ENCODE measurements at regions not wholly inside any gene's neighbourhood (a gene's known extent, or its start where the extent isn't known, plus 50 kb on each side); places are given as distances from the start of the nearest gene placed in this dataset.

- DNase-seq (ENCODE audit: low read depth, low spot score): no peak
- Histone ChIP-seq H3K4me1 (ENCODE audit: insufficient read depth, insufficient read length) (no peaks in the 10 kb centered on the region), H3K9me3 (ENCODE audit: insufficient read depth, low read length) (no peaks in the 10 kb centered on the region), H3K27me3 (ENCODE audit: insufficient read depth, insufficient read length) (peaks cover 48% of the 10 kb centered on the region), H3K9ac (ENCODE audit: insufficient read length, low read depth) (no peak overlapping the region), H3K36me3 (ENCODE audit: insufficient read depth, insufficient read length, low read length) (no peaks in the 10 kb centered on the region), H3K4me3 (ENCODE audit: insufficient read length, low read depth) (no peak overlapping the region)
- TF ChIP-seq ZNF274 (IDR thresholded peaks at IDR 0.05; ENCODE audit: low read depth, low read length): no peak
- TF ChIP-seq SUZ12 (IDR thresholded peaks at IDR 0.05; ENCODE audit: extremely low read depth, insufficient read depth, insufficient read length): no peak
- no peak for TF ChIP-seq YY1 (IDR thresholded peaks at IDR 0.05; ENCODE audit: insufficient read depth, insufficient read length)
These were observed 164.2 kb downstream of the FOXA2 start for GRCh38 chr20:22420116-22420598.

DNA sequence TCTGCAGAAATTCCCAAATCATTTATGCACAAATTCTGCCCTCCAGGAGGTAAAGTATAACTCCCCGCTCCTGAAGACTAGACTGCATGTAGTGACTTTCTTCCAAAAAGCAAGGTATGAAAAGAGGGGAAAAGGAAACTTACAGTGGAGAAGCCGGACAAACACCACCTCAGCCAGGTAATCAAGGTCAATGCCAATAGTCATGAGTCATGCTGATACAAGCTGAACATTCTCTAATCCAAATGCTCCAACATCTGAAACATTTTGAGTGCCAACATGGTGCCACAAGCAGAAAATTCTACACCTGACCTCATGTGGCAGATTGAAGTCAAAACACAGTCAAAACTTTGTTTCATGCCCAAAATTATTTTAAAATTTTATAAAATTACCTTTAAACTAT lies 165.6 kb downstream of the FOXA2 start:
- DNase-seq (ENCODE audit: low read depth, low spot score): no peak
- Histone ChIP-seq H3K36me3 (ENCODE audit: insufficient read depth, insufficient read length, low read length) (no peaks in the 10 kb centered on the region), H3K4me3 (ENCODE audit: insufficient read length, low read depth) (no peak overlapping the region), H3K9ac (ENCODE audit: insufficient read length, low read depth) (no peak overlapping the region), H3K27me3 (ENCODE audit: insufficient read depth, insufficient read length) (peaks cover 35% of the 10 kb centered on the region), H3K9me3 (ENCODE audit: insufficient read depth, low read length) (no peaks in the 10 kb centered on the region), H3K4me1 (ENCODE audit: insufficient read depth, insufficient read length) (no peaks in the 10 kb centered on the region)
- no peak for TF ChIP-seq SUZ12 (IDR thresholded peaks at IDR 0.05; ENCODE audit: extremely low read depth, insufficient read depth, insufficient read length)
- TF ChIP-seq ZNF274 (IDR thresholded peaks at IDR 0.05; ENCODE audit: low read depth, low read length): no peak
- no peak for TF ChIP-seq YY1 (IDR thresholded peaks at IDR 0.05; ENCODE audit: insufficient read depth, insufficient read length)

GRCh38 chr20:22414305-22414742 lies 170.0 kb downstream of the FOXA2 start:
- Histone ChIP-seq H3K9ac (ENCODE audit: insufficient read length, low read depth) (no peak overlapping the region), H3K4me3 (ENCODE audit: insufficient read length, low read depth) (no peak overlapping the region), H3K27me3 (ENCODE audit: insufficient read depth, insufficient read length) (peaks cover 11% of the 10 kb centered on the region), H3K36me3 (ENCODE audit: insufficient read depth, insufficient read length, low read length) (no peaks in the 10 kb centered on the region), H3K9me3 (ENCODE audit: insufficient read depth, low read length) (no peaks in the 10 kb centered on the region), H3K4me1 (ENCODE audit: insufficient read depth, insufficient read length) (no peaks in the 10 kb centered on the region)
- TF ChIP-seq YY1 (IDR thresholded peaks at IDR 0.05; ENCODE audit: insufficient read depth, insufficient read length): no peak
- TF ChIP-seq ZNF274 (IDR thresholded peaks at IDR 0.05; ENCODE audit: low read depth, low read length): no peak
- no peak for TF ChIP-seq SUZ12 (IDR thresholded peaks at IDR 0.05; ENCODE audit: extremely low read depth, insufficient read depth, insufficient read length)
- no peak for DNase-seq (ENCODE audit: low read depth, low spot score)

GRCh38 chr20:22412977-22413868 lies 171.1 kb downstream of the FOXA2 start:
- TF ChIP-seq ZNF274 (IDR thresholded peaks at IDR 0.05; ENCODE audit: low read depth, low read length) (no peak), YY1 (IDR thresholded peaks at IDR 0.05; ENCODE audit: insufficient read depth, insufficient read length) (no peak), SUZ12 (IDR thresholded peaks at IDR 0.05; ENCODE audit: extremely low read depth, insufficient read depth, insufficient read length) (no peak)
- Histone ChIP-seq H3K4me3 (ENCODE audit: insufficient read length, low read depth) (no peak overlapping the region), H3K36me3 (ENCODE audit: insufficient read depth, insufficient read length, low read length) (no peaks in the 10 kb centered on the region), H3K27me3 (ENCODE audit: insufficient read depth, insufficient read length) (peaks cover 11% of the 10 kb centered on the region), H3K9me3 (ENCODE audit: insufficient read depth, low read length) (no peaks in the 10 kb centered on the region), H3K9ac (ENCODE audit: insufficient read length, low read depth) (no peak overlapping the region), H3K4me1 (ENCODE audit: insufficient read depth, insufficient read length) (no peaks in the 10 kb centered on the region)
- no peak for DNase-seq (ENCODE audit: low read depth, low spot score)

DNA sequence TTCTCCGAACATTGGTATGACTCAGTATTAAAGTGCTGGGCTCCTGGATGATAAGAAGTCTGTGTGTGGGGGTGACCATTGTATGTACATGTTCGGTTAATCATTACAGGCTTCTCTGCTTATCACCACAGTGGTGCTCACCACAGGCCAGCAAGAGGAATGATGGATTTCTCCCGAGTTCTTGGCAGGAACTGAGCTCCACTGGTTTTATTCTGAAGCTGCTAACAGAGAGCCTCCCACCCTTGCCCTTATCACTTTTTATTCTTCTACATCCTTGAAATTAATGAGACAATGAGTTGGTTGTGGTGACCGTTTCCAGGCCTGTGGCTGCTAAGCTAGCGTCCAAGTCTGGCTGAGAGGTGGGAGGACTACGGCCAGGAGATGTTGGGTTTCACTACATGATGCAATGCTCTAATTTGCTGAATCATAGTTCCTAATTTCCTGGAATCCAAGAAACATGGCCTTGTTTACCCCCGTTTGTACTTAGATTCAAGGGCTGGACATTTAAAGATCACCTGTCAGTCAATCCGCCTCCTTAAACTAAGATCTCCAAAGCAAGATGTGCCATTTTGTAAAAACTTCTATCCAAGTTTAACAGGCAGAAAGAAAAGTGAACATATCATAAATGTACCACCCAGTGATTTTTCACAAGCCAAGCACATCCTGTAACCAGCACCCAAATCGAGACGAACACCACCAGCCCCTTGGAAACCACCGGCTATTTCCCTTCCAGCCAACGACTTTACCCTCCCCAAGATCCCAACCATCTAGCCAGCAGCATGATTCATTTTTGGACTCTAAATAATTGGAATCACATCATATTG lies 172.5 kb downstream of the FOXA2 start:
- no peak for TF ChIP-seq SUZ12 (IDR thresholded peaks at IDR 0.05; ENCODE audit: extremely low read depth, insufficient read depth, insufficient read length)
- TF ChIP-seq YY1 (IDR thresholded peaks at IDR 0.05; ENCODE audit: insufficient read depth, insufficient read length): no peak
- TF ChIP-seq ZNF274 (IDR thresholded peaks at IDR 0.05; ENCODE audit: low read depth, low read length): no peak
- H3K36me3 ChIP-seq (ENCODE audit: insufficient read depth, insufficient read length, low read length): no peaks in the 10 kb centered on the region
- no peak overlapping the region for H3K4me3 ChIP-seq (ENCODE audit: insufficient read length, low read depth)
- H3K4me1 ChIP-seq (ENCODE audit: insufficient read depth, insufficient read length): no peaks in the 10 kb centered on the region
- no peak overlapping the region for H3K9ac ChIP-seq (ENCODE audit: insufficient read length, low read depth)
- H3K27me3 ChIP-seq (ENCODE audit: insufficient read depth, insufficient read length): peaks cover 16% of the 10 kb centered on the region
- DNase-seq (ENCODE audit: low read depth, low spot score): no peak
- H3K9me3 ChIP-seq (ENCODE audit: insufficient read depth, low read length): no peaks in the 10 kb centered on the region

- H3K36me3 ChIP-seq (ENCODE audit: insufficient read depth, insufficient read length, low read length): no peaks in the 10 kb centered on the region
- TF ChIP-seq YY1 (IDR thresholded peaks at IDR 0.05; ENCODE audit: insufficient read depth, insufficient read length) (no peak), ZNF274 (IDR thresholded peaks at IDR 0.05; ENCODE audit: low read depth, low read length) (no peak), SUZ12 (IDR thresholded peaks at IDR 0.05; ENCODE audit: extremely low read depth, insufficient read depth, insufficient read length) (no peak)
- no peak for DNase-seq (ENCODE audit: low read depth, low spot score)
- no peak overlapping the region for H3K9ac ChIP-seq (ENCODE audit: insufficient read length, low read depth)
- no peaks in the 10 kb centered on the region for H3K9me3 ChIP-seq (ENCODE audit: insufficient read depth, low read length)
- no peaks in the 10 kb centered on the region for H3K4me1 ChIP-seq (ENCODE audit: insufficient read depth, insufficient read length)
- H3K4me3 ChIP-seq (ENCODE audit: insufficient read length, low read depth): no peak overlapping the region
- H3K27me3 ChIP-seq (ENCODE audit: insufficient read depth, insufficient read length): peaks cover 16% of the 10 kb centered on the region
These were observed 173.1 kb downstream of the FOXA2 start for GRCh38 chr20:22411286-22411626.
